ENCODE measurements at regions not wholly inside any gene's neighbourhood (a gene's known extent, or its start where the extent isn't known, plus 50 kb on each side); places are given as distances from the start of the nearest gene placed in this dataset.

DNA sequence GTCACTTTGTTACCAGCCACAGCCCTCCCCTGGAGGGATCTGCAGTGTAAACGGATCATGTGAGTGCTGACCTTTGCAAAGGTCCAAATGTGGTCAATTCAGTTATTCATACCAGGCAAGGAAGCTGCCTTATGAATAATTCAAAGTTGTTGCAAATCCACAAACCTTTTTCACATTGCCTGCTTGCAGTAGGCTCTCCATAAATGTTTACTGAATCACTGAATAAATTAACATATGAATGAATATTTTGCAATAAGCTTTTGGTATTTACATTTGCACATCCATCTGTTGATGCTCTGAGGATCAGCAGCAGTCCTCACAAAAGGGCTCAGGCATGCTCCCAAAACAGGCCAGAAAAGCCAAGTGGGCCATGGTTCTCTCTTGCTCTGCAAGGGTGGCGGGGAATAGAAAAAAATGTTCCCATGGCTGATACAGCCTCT is 156.8 kb downstream of the VAPA start:
- DNase-seq (ENCODE audit: low spot score): no peak
- Histone ChIP-seq H3K9me3 (ENCODE audit: low read depth) (no peaks in the 10 kb centered on the region), H3K36me3 (replicated peaks; ENCODE audit: insufficient read depth, low read depth) (no peaks in the 10 kb centered on the region), H3K9me2 (replicated peaks; ENCODE audit: insufficient read depth) (no peaks in the 10 kb centered on the region), H4K20me1 (ENCODE audit: insufficient read depth, poor library complexity, severe bottlenecking) (no peaks in the 10 kb centered on the region), H3K27ac (no peak overlapping the region), H2AFZ (no peak overlapping the region), H3K4me1 (ENCODE audit: insufficient read depth) (no peaks in the 10 kb centered on the region), H3K79me2 (no peaks in the 10 kb centered on the region), H3K27me3 (no peaks in the 10 kb centered on the region), H3K4me3 (no peak overlapping the region), H3K4me2 (no peak overlapping the region)
- 74% methylated on average over 2 of the region's 2 CpGs for WGBS (ENCODE audit: low lambda C conversion rate, missing lambda C conversion rate)
- no peak for TF ChIP-seq EZH2 (IDR thresholded peaks at IDR 0.05; ENCODE audit: borderline replicate concordance)
- TF ChIP-seq EZH2phosphoT487 (IDR thresholded peaks at IDR 0.05; ENCODE audit: low read depth, severe bottlenecking, unreplicated experiment): no peak
- TF ChIP-seq, protein P1, sequence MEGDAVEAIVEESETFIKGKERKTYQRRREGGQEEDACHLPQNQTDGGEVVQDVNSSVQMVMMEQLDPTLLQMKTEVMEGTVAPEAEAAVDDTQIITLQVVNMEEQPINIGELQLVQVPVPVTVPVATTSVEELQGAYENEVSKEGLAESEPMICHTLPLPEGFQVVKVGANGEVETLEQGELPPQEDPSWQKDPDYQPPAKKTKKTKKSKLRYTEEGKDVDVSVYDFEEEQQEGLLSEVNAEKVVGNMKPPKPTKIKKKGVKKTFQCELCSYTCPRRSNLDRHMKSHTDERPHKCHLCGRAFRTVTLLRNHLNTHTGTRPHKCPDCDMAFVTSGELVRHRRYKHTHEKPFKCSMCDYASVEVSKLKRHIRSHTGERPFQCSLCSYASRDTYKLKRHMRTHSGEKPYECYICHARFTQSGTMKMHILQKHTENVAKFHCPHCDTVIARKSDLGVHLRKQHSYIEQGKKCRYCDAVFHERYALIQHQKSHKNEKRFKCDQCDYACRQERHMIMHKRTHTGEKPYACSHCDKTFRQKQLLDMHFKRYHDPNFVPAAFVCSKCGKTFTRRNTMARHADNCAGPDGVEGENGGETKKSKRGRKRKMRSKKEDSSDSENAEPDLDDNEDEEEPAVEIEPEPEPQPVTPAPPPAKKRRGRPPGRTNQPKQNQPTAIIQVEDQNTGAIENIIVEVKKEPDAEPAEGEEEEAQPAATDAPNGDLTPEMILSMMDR (IDR thresholded peaks at IDR 0.05; ENCODE audit: poor library complexity): no peak

DNA sequence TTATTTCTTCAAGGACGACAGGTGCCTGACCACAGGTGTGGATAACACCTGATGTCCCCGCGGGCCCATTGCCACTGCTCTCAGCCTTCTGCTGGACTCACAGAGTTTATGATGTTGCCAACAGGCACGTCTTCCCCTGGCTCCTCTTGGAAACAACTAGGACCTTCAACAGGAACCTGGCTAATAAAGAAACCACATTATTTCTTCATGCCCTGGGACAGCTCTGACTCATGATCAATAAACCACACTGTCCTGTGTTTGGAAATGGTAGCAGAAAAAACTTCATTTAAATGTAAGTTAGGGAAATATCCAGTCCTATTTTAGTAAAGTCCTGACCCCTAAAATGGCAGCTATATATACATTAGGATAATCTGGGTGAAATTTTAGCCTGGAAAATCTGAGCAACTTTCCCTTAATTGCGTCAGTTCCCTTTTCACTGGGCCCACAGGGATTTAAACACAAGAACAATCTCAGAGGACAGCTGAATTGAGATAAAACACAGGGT is 158.9 kb downstream of the VAPA start:
- no peaks in the 10 kb centered on the region for H3K9me2 ChIP-seq (replicated peaks; ENCODE audit: insufficient read depth)
- no peaks in the 10 kb centered on the region for H3K36me3 ChIP-seq (replicated peaks; ENCODE audit: insufficient read depth, low read depth)
- H3K27me3 ChIP-seq: no peaks in the 10 kb centered on the region
- H3K4me1 ChIP-seq (ENCODE audit: insufficient read depth): peaks cover 2% of the 10 kb centered on the region
- no peak for DNase-seq (ENCODE audit: low spot score)
- WGBS (ENCODE audit: low lambda C conversion rate, missing lambda C conversion rate): 77% methylated on average over 5 of the region's 5 CpGs
- H3K27ac ChIP-seq: no peak overlapping the region
- no peak for TF ChIP-seq EZH2 (IDR thresholded peaks at IDR 0.05; ENCODE audit: borderline replicate concordance)
- no peak for TF ChIP-seq EZH2phosphoT487 (IDR thresholded peaks at IDR 0.05; ENCODE audit: low read depth, severe bottlenecking, unreplicated experiment)
- TF ChIP-seq, protein P1 (IDR thresholded peaks at IDR 0.05; ENCODE audit: poor library complexity): no peak
- no peak overlapping the region for H3K4me3 ChIP-seq
- H2AFZ ChIP-seq: no peak overlapping the region
- H3K4me2 ChIP-seq: no peak overlapping the region
- H4K20me1 ChIP-seq (ENCODE audit: insufficient read depth, poor library complexity, severe bottlenecking): no peaks in the 10 kb centered on the region
- H3K9me3 ChIP-seq (ENCODE audit: low read depth): no peaks in the 10 kb centered on the region
- no peaks in the 10 kb centered on the region for H3K79me2 ChIP-seq

DNA sequence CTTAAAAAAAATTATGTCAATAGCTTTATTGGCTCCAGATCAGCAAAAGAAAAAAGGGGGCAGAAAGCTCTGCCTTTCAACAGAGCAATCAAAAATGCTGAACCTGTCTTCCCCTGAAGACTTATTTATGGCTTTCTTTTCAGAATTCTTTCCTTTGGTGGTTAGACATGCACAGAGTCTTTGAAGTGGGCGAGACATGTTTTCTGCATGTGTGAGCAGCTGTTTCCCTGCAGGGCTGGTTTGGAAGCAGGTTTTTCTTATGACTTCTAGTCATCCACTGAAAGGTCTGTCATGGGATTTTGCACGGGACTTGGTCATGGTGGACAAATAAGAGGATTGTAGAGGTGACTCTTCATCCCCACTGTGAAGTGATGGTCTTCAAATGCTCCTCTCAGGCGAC is 160.3 kb downstream of the VAPA start:
- Histone ChIP-seq H3K4me3 (no peak overlapping the region), H3K9me3 (ENCODE audit: low read depth) (no peaks in the 10 kb centered on the region), H3K27ac (no peak overlapping the region), H3K36me3 (replicated peaks; ENCODE audit: insufficient read depth, low read depth) (no peaks in the 10 kb centered on the region), H4K20me1 (ENCODE audit: insufficient read depth, poor library complexity, severe bottlenecking) (no peaks in the 10 kb centered on the region), H3K4me1 (ENCODE audit: insufficient read depth) (peaks cover 12% of the 10 kb centered on the region), H3K27me3 (no peaks in the 10 kb centered on the region), H3K9me2 (replicated peaks; ENCODE audit: insufficient read depth) (no peaks in the 10 kb centered on the region), H3K79me2 (no peaks in the 10 kb centered on the region), H2AFZ (no peak overlapping the region), H3K4me2 (no peak overlapping the region)
- TF ChIP-seq, protein P1 (IDR thresholded peaks at IDR 0.05; ENCODE audit: poor library complexity): no peak
- TF ChIP-seq EZH2phosphoT487 (IDR thresholded peaks at IDR 0.05; ENCODE audit: low read depth, severe bottlenecking, unreplicated experiment) (no peak), EZH2 (IDR thresholded peaks at IDR 0.05; ENCODE audit: borderline replicate concordance) (no peak)
- WGBS (ENCODE audit: low lambda C conversion rate, missing lambda C conversion rate): 68% methylated on average over 3 of the region's 3 CpGs
- DNase-seq (ENCODE audit: low spot score): no peak

DNA sequence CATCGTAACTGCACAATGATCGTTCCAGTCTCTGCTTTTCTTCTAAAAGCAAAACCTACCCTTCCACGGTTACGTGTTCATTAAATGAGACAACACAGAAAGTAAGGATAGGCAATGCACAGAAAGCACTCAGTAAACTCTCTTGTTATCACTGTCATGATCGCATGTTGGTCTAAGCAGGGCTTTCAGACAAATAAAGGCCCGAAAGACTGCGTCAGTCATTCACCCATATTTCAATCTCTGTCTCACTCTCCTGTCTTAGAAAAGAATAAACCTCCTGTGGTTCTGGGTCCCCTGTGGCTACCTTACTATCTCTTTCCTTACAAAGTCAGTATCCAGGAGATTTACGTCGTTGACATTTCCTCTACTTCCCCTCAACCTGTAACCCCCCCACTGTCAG is 160.9 kb downstream of the VAPA start:
- no peak overlapping the region for H2AFZ ChIP-seq
- no peaks in the 10 kb centered on the region for H3K9me2 ChIP-seq (replicated peaks; ENCODE audit: insufficient read depth)
- no peak overlapping the region for H3K4me2 ChIP-seq
- H3K27ac ChIP-seq: no peak overlapping the region
- H3K4me3 ChIP-seq: no peak overlapping the region
- peaks cover 12% of the 10 kb centered on the region for H3K4me1 ChIP-seq (ENCODE audit: insufficient read depth)
- H3K79me2 ChIP-seq: no peaks in the 10 kb centered on the region
- no peaks in the 10 kb centered on the region for H3K9me3 ChIP-seq (ENCODE audit: low read depth)
- no peaks in the 10 kb centered on the region for H3K27me3 ChIP-seq
- DNase-seq (ENCODE audit: low spot score): no peak
- 84% methylated on average over 9 of the region's 9 CpGs for WGBS (ENCODE audit: low lambda C conversion rate, missing lambda C conversion rate)
- no peaks in the 10 kb centered on the region for H4K20me1 ChIP-seq (ENCODE audit: insufficient read depth, poor library complexity, severe bottlenecking)
- no peak for TF ChIP-seq EZH2 (IDR thresholded peaks at IDR 0.05; ENCODE audit: borderline replicate concordance)
- no peak for TF ChIP-seq EZH2phosphoT487 (IDR thresholded peaks at IDR 0.05; ENCODE audit: low read depth, severe bottlenecking, unreplicated experiment)
- TF ChIP-seq, protein P1 (IDR thresholded peaks at IDR 0.05; ENCODE audit: poor library complexity): no peak
- H3K36me3 ChIP-seq (replicated peaks; ENCODE audit: insufficient read depth, low read depth): no peaks in the 10 kb centered on the region

Data from hepatocyte (in vitro differentiated cells).